Heart left ventricle (tissue), 16 donors: ENCODE measurements at regions not wholly inside any gene's neighbourhood (a gene's known extent, or its start where the extent isn't known, plus 50 kb on each side); places are given as distances from the start of the nearest gene placed in this dataset.

ENCODE experiments used
- ATAC-seq, 4 donors: fragments of 200-7000 bp; cut with Tn5 transposase; one replicate each; pipeline ENCODE4 v1.9.1; 2020 to 2022; ENCODE audit warnings: moderate library complexity in 4 of 4, mild to moderate bottlenecking in 3 of 4, moderate number of reproducible peaks in 1 of 4
- DNase-seq, 5 donors: peaks; one replicate each; pipeline ENCODE4 v3.0.0-alpha.2; 2020
- H3K27ac ChIP-seq, 12 donors: fragments of 200-600 bp; sonication (generic) in 4 of 12; one replicate each; pipeline versions ENCODE4 v1.5.0 to v1.8.0; 2016 to 2022; ENCODE audit warnings: mild to moderate bottlenecking in 2 of 12
- H3K27me3 ChIP-seq, 9 donors: fragments of 200-600 bp; sonication (generic) in 2 of 9; one replicate each; pipeline versions ENCODE4 v1.5.1 to v1.8.0; 2016 to 2022; ENCODE audit warnings: mild to moderate bottlenecking in 3 of 9
- H3K36me3 ChIP-seq, 9 donors: fragments of 200-600 bp; sonication (generic) in 2 of 9; one replicate each; pipeline versions ENCODE4 v1.5.0 to v1.8.0; 2018 to 2022; ENCODE audit warnings: mild to moderate bottlenecking in 2 of 9
- H3K4me1 ChIP-seq, 12 donors: fragments of 200-600 bp; sonication (generic) in 4 of 12; one replicate each; pipeline versions ENCODE4 v1.5.0 to v1.8.0; 2016 to 2022; ENCODE audit warnings: mild to moderate bottlenecking in 3 of 12
- H3K4me3 ChIP-seq, 12 donors: fragments of 200-600 bp; sonication (generic) in 4 of 12; one replicate each; pipeline versions ENCODE4 v1.5.0 to v1.8.0; 2017 to 2022; ENCODE audit warnings: mild to moderate bottlenecking in 9 of 12, moderate library complexity in 4 of 12
- H3K9me3 ChIP-seq, 12 donors: fragments of 200-600 bp; sonication (generic) in 4 of 12; one replicate each; pipeline versions ENCODE4 v1.5.0 to v1.8.0; 2016 to 2022; ENCODE audit warnings: mild to moderate bottlenecking in 1 of 12
- CTCF ChIP-seq, 12 donors: fragments of 200-600 bp; sonication (generic) in 4 of 12; IDR thresholded peaks; one replicate each; pipeline versions ENCODE4 v1.5.0 to v1.8.0; 2018 to 2022; ENCODE audit warnings: antibody characterized with exemption in 12 of 12, mild to moderate bottlenecking in 5 of 12
- POLR2A ChIP-seq, 2 donors: fragments of 450-650 bp; IDR thresholded peaks; one replicate each; pipeline ENCODE4 v1.6.1; 2017; ENCODE audit warnings: antibody characterized with exemption in 2 of 2, mild to moderate bottlenecking in 2 of 2, moderate library complexity in 2 of 2
- WGBS, 4 donors: extraction: QIAGEN DNeasy Blood & Tissue Kit in 2 of 4; methylation state at CpG; one replicate each; pipeline versions ENCODE4 v1.1.5 to v1.1.7; 2013 to 2018; 5-methylcytosine and 5-hydroxymethylcytosine counted together
- intact Hi-C, 10 donors: fragments of 100-400 bp; cut with DNase I; formaldehyde crosslinking; loops; one replicate each; pipeline versions ENCODE4 v1.11.1 to v1.14.2; 2022
- donor health status: ischemic (EF 13 %, LVEDD 7.1; RV severe dilation, severe dysfunction).
- donor health status: healthy with polysubstance abuse.
- donor health status: DM: no; HTN: yes; CAD: no.
- donor health status: DM: no; HTN: no; CAD: no.
- donor health status: ischemic (EF 25% LVEDD 6.9; RV normal size, moderate dysfunction).
- donor health status: ischemic (EF 25% LVEDD 5.7; RV mildly dilated, moderate dysfunction).
- donor health status: healthy.
- donor health status: DM: yes; HTN: yes; CAD: no.
- donor health status: ischemic (EF 35%, LVEDD 5.7; RV mildly dilated, moderate dysfunction).
- donor health status: nonischemic (EF 11% LVEDD 7.7; RV severe dilation, severe dysfunction).
- donor health status: DM: yes; HTN: yes; CAD: no.
- donor health status: PGD.
- donor health status: ischemic (EF 29% LVEDD 5.4; RV normal size, mild dysfunction).
- donor health status: nonischemic (EF 23%, LVEDD 6.1; RV moderate dilation, normal function).

GRCh38 chr7:57308631-57309408 lies 141.2 kb upstream of the ZNF716 start:
- intact Hi-C loops: loop anchor here in 6 of 10 donors (2.0 to 5.0 kb wide), 3 partner anchors 168 to 173 kb away; no protein-coding TSS in a partner anchor
- no peak overlapping the region for H3K27ac ChIP-seq
- H3K36me3 ChIP-seq: no peaks in the 10 kb centered on the region
- H3K4me3 ChIP-seq: no peak overlapping the region
- peak in 3 of 4 donors; percentile 66 to 72 (median 72) for ATAC-seq
- no peaks in the 10 kb centered on the region for H3K4me1 ChIP-seq
- no peak for DNase-seq
- TF ChIP-seq CTCF (IDR thresholded peaks at IDR 0.05): peak; percentile 20 to 54 (median 42)
- no peak for TF ChIP-seq POLR2A (IDR thresholded peaks at IDR 0.05)
- peaks cover 0 to 5% (median 0%) of the 10 kb centered on the region in 12 donors for H3K9me3 ChIP-seq
- no peaks in the 10 kb centered on the region for H3K27me3 ChIP-seq
- 38 to 63% (median 59%) methylated on average over 10 to 20 of the region's 20 CpGs for WGBS, 4 donors

DNA sequence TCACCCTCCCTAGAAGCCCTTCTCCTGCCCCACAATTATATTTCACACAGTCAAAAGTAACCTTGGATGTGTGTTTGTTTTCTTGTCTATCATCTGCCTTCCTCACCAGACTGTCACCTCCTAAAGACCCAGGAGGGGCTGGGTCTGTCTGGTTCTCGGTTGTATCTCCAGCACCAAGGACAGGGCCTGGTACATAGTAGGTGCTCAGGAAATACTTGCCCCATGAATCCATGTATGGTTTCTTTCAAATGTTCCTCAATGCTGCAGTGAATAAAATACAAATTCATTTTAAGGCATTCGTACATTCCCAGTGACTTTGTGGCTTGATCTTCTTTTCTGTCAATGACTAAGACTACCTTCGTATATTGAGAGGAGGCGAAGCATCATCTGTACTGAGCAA lies 122.9 kb upstream of the ZNF716 start:
- H3K4me1 ChIP-seq: peaks cover 0 to 3% (median 0%) of the 10 kb centered on the region in 12 donors
- H3K36me3 ChIP-seq: no peaks in the 10 kb centered on the region
- no peak overlapping the region for H3K4me3 ChIP-seq
- peaks cover 0 to 68% (median 5%) of the 10 kb centered on the region in 12 donors for H3K9me3 ChIP-seq
- ATAC-seq (no peak), DNase-seq (no peak)
- TF ChIP-seq POLR2A (IDR thresholded peaks at IDR 0.05): no peak
- no peak for TF ChIP-seq CTCF (IDR thresholded peaks at IDR 0.05)
- H3K27ac ChIP-seq: no peak overlapping the region
- 78 to 86% (median 79%) methylated on average over 4 of the region's 4 CpGs for WGBS, 4 donors
- intact Hi-C loops: loop anchor here in 2 of 10 donors (5.0 to 10.0 kb wide), 2 partner anchors 75 to 78 kb away; no protein-coding TSS in a partner anchor
- H3K27me3 ChIP-seq: no peaks in the 10 kb centered on the region

GRCh38 chr7:57328457-57328856 lies 121.5 kb upstream of the ZNF716 start:
- no peak overlapping the region for H3K4me3 ChIP-seq
- ATAC-seq: peak; percentile 94 to 98 (median 98)
- no peaks in the 10 kb centered on the region for H3K27me3 ChIP-seq
- peak; percentile 81 to 95 (median 87) for DNase-seq
- peak in 6 of 12 donors; percentile 12 to 47 (median 24) for TF ChIP-seq CTCF (IDR thresholded peaks at IDR 0.05)
- TF ChIP-seq POLR2A (IDR thresholded peaks at IDR 0.05): no peak
- WGBS, 4 donors: 63 to 80% (median 67%) methylated on average over 11 of the region's 11 CpGs
- peaks cover 0 to 3% (median 0%) of the 10 kb centered on the region in 12 donors for H3K4me1 ChIP-seq
- H3K9me3 ChIP-seq: peaks cover 0 to 75% (median 5%) of the 10 kb centered on the region in 12 donors
- no peaks in the 10 kb centered on the region for H3K36me3 ChIP-seq
- intact Hi-C loops: loop anchor here in 3 of 10 donors (1.0 to 10.0 kb wide), 3 partner anchors 74 to 76 kb away; no protein-coding TSS in a partner anchor
- peak overlapping the region in 9 of 12 donors; percentile 28 to 82 (median 53) for H3K27ac ChIP-seq

GRCh38 chr7:57328963-57329362 lies 121.0 kb upstream of the ZNF716 start:
- Histone ChIP-seq H3K27me3 (no peaks in the 10 kb centered on the region), H3K36me3 (no peaks in the 10 kb centered on the region), H3K27ac (peak overlapping the region in 7 of 12 donors; percentile 11 to 71 (median 39)), H3K4me1 (peaks cover 0 to 3% (median 0%) of the 10 kb centered on the region in 12 donors), H3K4me3 (no peak overlapping the region), H3K9me3 (peaks cover 0 to 75% (median 5%) of the 10 kb centered on the region in 12 donors)
- peak in 2 of 4 donors; percentile 4 to 6 for ATAC-seq
- intact Hi-C loops: loop anchor here in 3 of 10 donors (1.0 to 10.0 kb wide), 3 partner anchors 73 to 76 kb away; no protein-coding TSS in a partner anchor
- no peak for DNase-seq
- WGBS, 4 donors: 44 to 69% (median 56%) methylated on average over 3 of the region's 3 CpGs
- no peak for TF ChIP-seq POLR2A (IDR thresholded peaks at IDR 0.05)
- TF ChIP-seq CTCF (IDR thresholded peaks at IDR 0.05): no peak
